CD4-positive, alpha-beta memory T cell (primary cell): ENCODE measurements at regions not wholly inside any gene's neighbourhood (a gene's known extent, or its start where the extent isn't known, plus 50 kb on each side); places are given as distances from the start of the nearest gene placed in this dataset.

Experiments used
- CTCF ChIA-PET: fragments of 350-600 bp; sonication (Branson Sonifier 250); formaldehyde crosslinking; loops from one replicate; lab custom pipeline; 2021; ENCODE audit warnings: inconsistent platforms; ENCODE audit not compliant: partially characterized antibody; lab: Charles Lee
- POLR2A ChIA-PET: fragments of 350-600 bp; sonication (Branson Sonifier 250); formaldehyde crosslinking; loops from one replicate; lab custom pipeline; 2021; ENCODE audit not compliant: partially characterized antibody; lab: Charles Lee
- DNase-seq, 5 donors: peaks; one replicate each; pipeline versions ENCODE4 v3.0.0 to v3.0.0-alpha.2; 2020 to 2022; ENCODE audit warnings: mixed read lengths in 1 of 5
- H3K27ac ChIP-seq: one replicate; pipeline ENCODE4 v1.7.0; 2013; ENCODE audit warnings: low read depth, low read length
- H3K27me3 ChIP-seq: 2 replicates; pipeline ENCODE4 v1.7.0; 2013; ENCODE audit warnings: mild to moderate bottlenecking, low read length, moderate library complexity; ENCODE audit not compliant: insufficient read depth
- H3K36me3 ChIP-seq: 2 replicates; pipeline ENCODE4 v1.7.0; 2013; ENCODE audit warnings: mild to moderate bottlenecking, low read length, moderate library complexity; ENCODE audit not compliant: insufficient read depth
- H3K4me1 ChIP-seq: 2 replicates; pipeline ENCODE4 v1.7.0; 2013; ENCODE audit warnings: mild to moderate bottlenecking, low read length, moderate library complexity; ENCODE audit not compliant: insufficient read depth
- H3K4me3 ChIP-seq, 2 donors: one replicate each; pipeline ENCODE4 v1.7.0; 2013; ENCODE audit warnings: low read length in 2 of 2, mild to moderate bottlenecking in 1 of 2
- H3K9me3 ChIP-seq, 2 donors: one replicate each; pipeline ENCODE4 v1.7.0; 2013; ENCODE audit warnings: low read length in 2 of 2, control low read depth in 1 of 2; ENCODE audit not compliant: control insufficient read depth in 1 of 2
- H3K27ac Mint-ChIP-seq, 7 donors: one replicate each; pipeline ENCODE4 v1.8.0; 2020 to 2021; ENCODE audit warnings: mixed read lengths in 7 of 7, mild to moderate bottlenecking in 6 of 7, inconsistent platforms in 3 of 7, moderate library complexity in 3 of 7
- H3K27me3 Mint-ChIP-seq, 2 donors: one replicate each; pipeline ENCODE4 v1.8.0; 2020 to 2021; ENCODE audit warnings: mixed read lengths in 2 of 2
- H3K36me3 Mint-ChIP-seq, 2 donors: one replicate each; pipeline ENCODE4 v1.8.0; 2020 to 2021; ENCODE audit warnings: mixed read lengths in 2 of 2, inconsistent platforms in 1 of 2, mild to moderate bottlenecking in 1 of 2
- H3K4me1 Mint-ChIP-seq, 4 donors: one replicate each; pipeline ENCODE4 v1.8.0; 2020 to 2021; ENCODE audit warnings: mixed read lengths in 4 of 4, mild to moderate bottlenecking in 1 of 4
- H3K4me3 Mint-ChIP-seq, 8 donors: one replicate each; pipeline ENCODE4 v1.8.0; 2020 to 2021; ENCODE audit warnings: mixed read lengths in 8 of 8, mild to moderate bottlenecking in 7 of 8, moderate library complexity in 6 of 8, inconsistent platforms in 3 of 8
- H3K9me3 Mint-ChIP-seq, 8 donors: one replicate each; pipeline ENCODE4 v1.8.0; 2020 to 2021; ENCODE audit warnings: mixed read lengths in 8 of 8, mild to moderate bottlenecking in 5 of 8, inconsistent platforms in 3 of 8, moderate library complexity in 1 of 8
- intact Hi-C: fragments of 100-400 bp; cut with micrococcal nuclease; formaldehyde crosslinking; loops from one replicate; pipeline ENCODE4 v1.15.1; 2023

DNA sequence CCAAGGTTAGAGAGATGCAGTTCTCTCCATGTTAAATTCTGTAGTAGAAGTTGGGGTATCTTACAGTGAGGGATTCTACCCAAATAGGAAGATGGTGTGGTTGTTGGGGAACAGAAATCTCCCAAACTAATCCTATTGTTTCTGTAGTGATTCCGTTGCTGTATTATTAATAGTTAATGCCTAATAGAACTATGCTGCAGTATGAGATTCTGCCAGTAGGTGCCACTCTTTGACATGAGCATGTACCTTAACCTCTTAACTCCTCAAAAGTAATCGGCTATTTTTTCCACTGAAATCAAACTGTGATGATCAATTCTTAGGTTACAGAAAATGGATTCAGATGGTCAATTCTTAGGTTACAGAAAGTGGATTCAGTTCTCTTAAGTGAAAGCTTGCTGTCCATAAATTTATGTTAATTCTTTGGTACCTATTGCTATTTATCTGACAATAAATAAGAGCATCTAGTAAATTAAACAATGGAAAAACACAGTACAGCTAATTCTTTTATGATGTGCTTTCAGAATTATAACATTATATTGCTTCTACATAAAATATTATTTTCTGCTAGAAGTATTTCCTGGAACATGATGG, 97.9 kb upstream of the DLX2 start:
- intact Hi-C loops, result no loop called here
- H3K27ac ChIP-seq, result no peak overlapping the region
- no peaks in the 10 kb centered on the region for H3K36me3 ChIP-seq
- peaks cover 5% of the 10 kb centered on the region for H3K4me1 ChIP-seq
- CTCF ChIA-PET, result interaction anchor here (0.7 to 2.0 kb wide), 4 partner anchors 8 to 266 kb away, joined by 3 to 13 read pairs (median 4); no protein-coding TSS in a partner anchor
- DNase-seq, result no peak
- Mint-ChIP-seq H3K27me3 (peaks cover 0 to 3% of the 10 kb centered on the region in 2 donors), H3K4me3 (no peak overlapping the region), H3K4me1 (peaks cover 5 to 12% (median 7%) of the 10 kb centered on the region in 4 donors), H3K36me3 (peaks cover 2 to 4% of the 10 kb centered on the region in 2 donors), H3K27ac (no peak overlapping the region), H3K9me3 (peaks cover 2 to 43% (median 14%) of the 10 kb centered on the region in 8 donors)
- POLR2A ChIA-PET, result no interaction called here
- no peak overlapping the region for H3K4me3 ChIP-seq
- H3K27me3 ChIP-seq, result no peaks in the 10 kb centered on the region
- H3K9me3 ChIP-seq, result no peaks in the 10 kb centered on the region

DNA sequence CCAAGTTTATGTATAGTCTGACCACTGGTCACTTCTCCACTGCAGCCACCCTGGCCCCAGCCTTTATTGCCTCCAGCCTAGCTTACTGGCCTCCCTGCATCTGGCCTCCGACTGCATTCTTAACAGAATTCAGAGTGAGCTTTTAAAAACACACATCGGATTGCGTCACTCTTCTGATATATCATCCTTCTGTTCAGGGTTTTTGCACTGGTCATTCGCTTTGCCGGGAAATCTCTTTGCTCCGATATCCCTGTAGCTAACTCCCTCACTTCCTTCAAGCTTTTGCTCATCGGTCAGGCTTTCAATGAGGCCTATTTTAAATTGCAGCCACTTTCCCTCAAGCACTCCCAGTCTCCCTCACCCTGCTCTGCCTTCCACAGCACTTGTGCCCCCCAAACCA, 101.6 kb upstream of the DLX2 start:
- POLR2A ChIA-PET, result no interaction called here
- H3K27ac ChIP-seq, result no peak overlapping the region
- no peaks in the 10 kb centered on the region for H3K4me1 ChIP-seq
- H3K4me3 ChIP-seq, result no peak overlapping the region
- H3K36me3 ChIP-seq, result no peaks in the 10 kb centered on the region
- DNase-seq, result no peak
- H3K4me3 Mint-ChIP-seq, result peak overlapping the region in 1 of 8 donors; percentile 5
- H3K36me3 Mint-ChIP-seq, result peaks cover 0 to 2% of the 10 kb centered on the region in 2 donors
- H3K9me3 Mint-ChIP-seq, result peaks cover 0 to 20% (median 6%) of the 10 kb centered on the region in 8 donors
- no peaks in the 10 kb centered on the region for H3K9me3 ChIP-seq
- H3K4me1 Mint-ChIP-seq, result peaks cover 0 to 5% (median 1%) of the 10 kb centered on the region in 4 donors
- no peaks in the 10 kb centered on the region for H3K27me3 ChIP-seq
- peak overlapping the region in 2 of 7 donors; percentile 51 to 66 for H3K27ac Mint-ChIP-seq
- intact Hi-C loops, result no loop called here
- H3K27me3 Mint-ChIP-seq, result peaks cover 0 to 2% of the 10 kb centered on the region in 2 donors
- CTCF ChIA-PET, result interaction anchor here (1.2 kb wide), 1 partner anchor 258 kb away, joined by 3 read pairs; no protein-coding TSS in a partner anchor

DNA sequence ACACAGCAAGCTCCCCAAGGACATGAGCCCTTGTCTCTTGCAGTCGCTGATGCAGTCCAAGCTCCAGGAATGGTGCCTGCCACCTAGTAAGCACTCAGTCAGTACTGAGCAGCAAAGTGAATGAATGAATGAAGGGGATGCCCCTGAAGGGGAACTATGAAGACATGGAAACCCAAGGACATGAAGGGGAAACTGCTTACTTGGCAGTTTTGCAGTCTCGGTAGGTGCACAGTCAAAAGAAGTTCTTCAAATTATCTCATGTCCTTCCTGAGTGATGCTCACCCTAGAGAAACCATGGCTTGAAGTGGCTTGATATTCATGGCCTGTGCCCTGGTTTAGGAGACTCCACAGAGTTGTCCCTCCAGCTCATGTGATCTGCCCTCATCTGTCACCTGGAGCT, 102.1 kb upstream of the DLX2 start:
- peaks cover 0 to 2% of the 10 kb centered on the region in 2 donors for H3K36me3 Mint-ChIP-seq
- Histone ChIP-seq H3K4me3 (no peak overlapping the region), H3K36me3 (no peaks in the 10 kb centered on the region), H3K9me3 (no peaks in the 10 kb centered on the region), H3K27ac (no peak overlapping the region), H3K27me3 (no peaks in the 10 kb centered on the region), H3K4me1 (no peaks in the 10 kb centered on the region)
- DNase-seq, result no peak
- peaks cover 0 to 6% (median 4%) of the 10 kb centered on the region in 4 donors for H3K4me1 Mint-ChIP-seq
- H3K9me3 Mint-ChIP-seq, result peaks cover 0 to 16% (median 5%) of the 10 kb centered on the region in 8 donors
- no peak overlapping the region for H3K4me3 Mint-ChIP-seq
- ChIA-PET CTCF (interaction anchor here (1.2 kb wide), 1 partner anchor 258 kb away, joined by 3 read pairs; no protein-coding TSS in a partner anchor), POLR2A (no interaction called here)
- intact Hi-C loops, result no loop called here
- peak overlapping the region in 2 of 7 donors; percentile 48 to 51 for H3K27ac Mint-ChIP-seq
- H3K27me3 Mint-ChIP-seq, result peaks cover 0 to 2% of the 10 kb centered on the region in 2 donors

DNA sequence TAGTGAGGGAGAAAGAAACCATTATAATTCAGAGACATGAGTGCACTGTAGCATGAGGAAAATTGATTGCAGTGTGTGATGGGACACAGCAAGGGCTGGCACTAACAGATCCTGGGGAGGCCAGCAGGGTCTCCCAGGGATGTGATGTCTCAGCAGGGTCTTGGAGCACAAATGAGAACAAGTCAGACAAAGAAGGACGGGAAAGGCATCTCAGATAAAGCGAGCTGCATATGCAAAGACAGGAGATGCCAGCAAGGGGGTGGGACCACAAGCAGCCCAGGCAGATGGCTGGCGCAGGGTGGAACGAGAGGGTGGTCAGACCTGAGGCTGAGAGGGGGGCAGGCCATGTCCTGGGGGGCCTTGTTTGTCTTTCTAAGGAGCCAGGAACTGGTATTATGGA, 102.6 kb upstream of the DLX2 start:
- ChIA-PET CTCF (interaction anchor here (1.2 kb wide), 1 partner anchor 257 kb away, joined by 3 read pairs; no protein-coding TSS in a partner anchor), POLR2A (no interaction called here)
- H3K27me3 Mint-ChIP-seq, result peaks cover 0 to 2% of the 10 kb centered on the region in 2 donors
- DNase-seq, result no peak
- H3K27ac Mint-ChIP-seq, result no peak overlapping the region
- peaks cover 0 to 6% (median 4%) of the 10 kb centered on the region in 4 donors for H3K4me1 Mint-ChIP-seq
- no peak overlapping the region for H3K27ac ChIP-seq
- no peaks in the 10 kb centered on the region for H3K27me3 ChIP-seq
- no peaks in the 10 kb centered on the region for H3K9me3 ChIP-seq
- no peaks in the 10 kb centered on the region for H3K36me3 ChIP-seq
- no peak overlapping the region for H3K4me3 ChIP-seq
- no peaks in the 10 kb centered on the region for H3K4me1 ChIP-seq
- H3K4me3 Mint-ChIP-seq, result no peak overlapping the region
- no peaks in the 10 kb centered on the region for H3K36me3 Mint-ChIP-seq
- peaks cover 0 to 10% (median under 1%) of the 10 kb centered on the region in 8 donors for H3K9me3 Mint-ChIP-seq
- intact Hi-C loops, result no loop called here

DNA sequence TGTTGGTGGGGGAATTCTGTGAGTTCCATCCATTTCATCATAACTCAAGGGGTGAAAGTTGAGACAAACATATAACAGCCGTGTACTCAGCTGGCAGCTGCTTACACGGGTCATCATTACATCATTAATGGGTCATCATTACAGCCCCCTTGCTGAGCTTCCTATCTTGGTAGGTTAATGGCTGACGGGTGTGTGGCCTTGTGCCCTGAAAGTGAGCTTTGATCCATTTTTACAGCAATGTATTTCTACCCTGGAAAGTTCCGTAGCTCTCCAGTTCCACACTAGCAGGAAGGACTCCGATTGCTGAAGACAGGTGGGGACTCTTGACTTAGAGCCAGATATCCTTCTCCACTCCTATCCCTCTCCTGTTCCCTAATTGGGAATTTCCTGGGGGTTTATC, 105.2 kb upstream of the DLX2 start:
- Mint-ChIP-seq H3K4me3 (no peak overlapping the region), H3K36me3 (no peaks in the 10 kb centered on the region), H3K4me1 (peaks cover 2 to 15% (median 8%) of the 10 kb centered on the region in 4 donors), H3K27me3 (peaks cover 0 to 2% of the 10 kb centered on the region in 2 donors), H3K27ac (no peak overlapping the region), H3K9me3 (no peaks in the 10 kb centered on the region)
- intact Hi-C loops, result no loop called here
- peaks cover 6% of the 10 kb centered on the region for H3K4me1 ChIP-seq
- no peaks in the 10 kb centered on the region for H3K36me3 ChIP-seq
- no peaks in the 10 kb centered on the region for H3K9me3 ChIP-seq
- ChIA-PET POLR2A (no interaction called here), CTCF (interaction anchor here (0.8 to 3.5 kb wide), 3 partner anchors 20 to 254 kb away, joined by 3 to 14 read pairs (median 4); no protein-coding TSS in a partner anchor)
- H3K4me3 ChIP-seq, result no peak overlapping the region
- H3K27me3 ChIP-seq, result no peaks in the 10 kb centered on the region
- H3K27ac ChIP-seq, result no peak overlapping the region
- no peak for DNase-seq

DNA sequence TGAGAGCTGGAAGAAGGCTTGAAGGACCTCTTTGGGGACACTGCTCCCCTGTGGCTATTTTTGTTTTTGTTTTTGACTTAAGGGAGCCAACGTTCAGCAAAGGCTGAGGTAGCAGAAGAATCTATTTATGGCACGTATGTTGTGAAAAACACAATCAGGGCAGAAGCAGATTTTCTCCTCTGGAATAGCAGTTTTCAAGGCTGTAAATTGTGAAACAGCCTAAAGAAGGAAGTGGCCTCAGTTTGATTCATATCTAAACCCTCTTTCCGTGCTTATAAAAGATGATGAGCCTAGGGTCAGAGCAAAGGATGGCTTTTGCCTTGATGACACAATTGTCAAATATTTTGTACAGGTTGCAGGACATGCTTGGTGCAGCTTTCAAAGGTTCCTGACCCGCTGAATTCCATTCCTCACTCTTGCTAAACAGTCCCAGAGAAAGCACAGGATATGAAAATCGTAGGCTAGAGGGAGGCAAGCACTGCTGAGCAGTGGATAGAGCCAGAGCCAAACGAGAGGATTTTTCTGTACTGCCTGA, 106.2 kb upstream of the DLX2 start:
- peaks cover 6% of the 10 kb centered on the region for H3K4me1 ChIP-seq
- no peak overlapping the region for H3K4me3 ChIP-seq
- ChIA-PET POLR2A (no interaction called here), CTCF (interaction anchor here (0.6 to 3.5 kb wide), 3 partner anchors 8 to 253 kb away, joined by 3 to 14 read pairs (median 3); no protein-coding TSS in a partner anchor)
- peaks cover 0 to 2% of the 10 kb centered on the region in 2 donors for H3K27me3 Mint-ChIP-seq
- no peak overlapping the region for H3K27ac ChIP-seq
- no peaks in the 10 kb centered on the region for H3K9me3 ChIP-seq
- no peaks in the 10 kb centered on the region for H3K9me3 Mint-ChIP-seq
- no peaks in the 10 kb centered on the region for H3K36me3 Mint-ChIP-seq
- no peak overlapping the region for H3K27ac Mint-ChIP-seq
- DNase-seq, result no peak
- intact Hi-C loops, result no loop called here
- H3K4me3 Mint-ChIP-seq, result no peak overlapping the region
- H3K36me3 ChIP-seq, result no peaks in the 10 kb centered on the region
- no peaks in the 10 kb centered on the region for H3K27me3 ChIP-seq
- H3K4me1 Mint-ChIP-seq, result peaks cover 4 to 19% (median 12%) of the 10 kb centered on the region in 4 donors

DNA sequence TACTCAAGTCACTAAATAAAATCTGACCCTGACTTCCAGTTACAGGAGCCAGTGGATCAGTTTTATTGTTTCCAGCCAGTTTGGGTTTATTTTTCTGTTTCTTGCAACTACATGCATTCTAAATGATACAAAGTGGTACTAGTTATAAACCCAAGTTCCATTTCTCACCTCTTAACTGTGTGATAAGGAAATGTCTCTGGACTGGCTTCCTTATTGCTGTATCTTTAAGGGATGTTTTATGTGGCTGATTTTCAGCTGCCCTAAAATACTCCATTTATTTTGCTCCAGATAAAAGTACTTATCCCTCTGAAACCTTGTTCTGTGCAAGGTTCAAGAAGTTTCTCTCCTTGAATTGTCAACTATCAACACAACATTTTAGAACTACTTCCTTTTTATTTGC, 107.9 kb upstream of the DLX2 start:
- no peak overlapping the region for H3K27ac ChIP-seq
- H3K27me3 ChIP-seq, result no peaks in the 10 kb centered on the region
- intact Hi-C loops, result no loop called here
- H3K4me1 ChIP-seq, result peaks cover 6% of the 10 kb centered on the region
- no peak overlapping the region for H3K4me3 ChIP-seq
- no peaks in the 10 kb centered on the region for H3K9me3 Mint-ChIP-seq
- ChIA-PET CTCF (interaction anchor here (1.8 kb wide), 1 partner anchor 251 kb away, joined by 5 read pairs; no protein-coding TSS in a partner anchor), POLR2A (interaction anchor here (0.6 kb wide), 1 partner anchor 180 kb away, joined by 3 read pairs; no protein-coding TSS in a partner anchor)
- no peak for DNase-seq
- no peaks in the 10 kb centered on the region for H3K36me3 ChIP-seq
- no peaks in the 10 kb centered on the region for H3K36me3 Mint-ChIP-seq
- H3K4me3 Mint-ChIP-seq, result no peak overlapping the region
- no peaks in the 10 kb centered on the region for H3K27me3 Mint-ChIP-seq
- H3K4me1 Mint-ChIP-seq, result peaks cover 4 to 19% (median 12%) of the 10 kb centered on the region in 4 donors
- no peak overlapping the region for H3K27ac Mint-ChIP-seq
- no peaks in the 10 kb centered on the region for H3K9me3 ChIP-seq
